Loucy (cell line): ENCODE measurements at regions not wholly inside any gene's neighbourhood (a gene's known extent, or its start where the extent isn't known, plus 50 kb on each side); places are given as distances from the start of the nearest gene placed in this dataset.

Experiments used
- H2AFZ ChIP-seq: fragments of 200-600 bp; sonication (generic); 2 replicates; pipeline ENCODE4 v1.6.0; 2016; ENCODE audit warnings: antibody characterized with exemption, mild to moderate bottlenecking, low read length, moderate library complexity
- H3F3A ChIP-seq: fragments of 200-600 bp; 2 replicates; pipeline ENCODE4 v1.6.0; 2016; ENCODE audit warnings: antibody characterized with exemption, low read depth, mild to moderate bottlenecking
- H3K27me3 ChIP-seq: fragments of 200-600 bp; sonication (generic); 2 replicates; pipeline ENCODE4 v1.6.1; 2014; ENCODE audit warnings: low read length, mild to moderate bottlenecking; ENCODE audit not compliant: insufficient read depth, poor library complexity, severe bottlenecking
- H3K36me3 ChIP-seq: fragments of 200-600 bp; sonication (generic); 2 replicates; pipeline ENCODE4 v1.6.1; 2016; ENCODE audit warnings: low read length; ENCODE audit not compliant: insufficient read depth
- H3K4me1 ChIP-seq: fragments of 200-600 bp; sonication (generic); 2 replicates; pipeline ENCODE4 v1.5.1; 2014; ENCODE audit warnings: low read length, mild to moderate bottlenecking; ENCODE audit not compliant: insufficient read depth, poor library complexity, severe bottlenecking
- H3K4me2 ChIP-seq: fragments of 200-600 bp; sonication (generic); 2 replicates; pipeline ENCODE4 v1.6.0; 2014; ENCODE audit warnings: antibody characterized with exemption, low read length, low read depth, mild to moderate bottlenecking; ENCODE audit not compliant: poor library complexity, severe bottlenecking
- H3K4me3 ChIP-seq: fragments of 200-600 bp; sonication (generic); 2 replicates; pipeline ENCODE4 v1.5.1; 2014; ENCODE audit warnings: low read length, mild to moderate bottlenecking, mixed read lengths; ENCODE audit not compliant: poor library complexity, severe bottlenecking
- H3K79me2 ChIP-seq: fragments of 200-600 bp; sonication (generic); 2 replicates; pipeline ENCODE4 v1.6.1; 2014; ENCODE audit warnings: low read length; ENCODE audit not compliant: insufficient read depth
- H3K9ac ChIP-seq: fragments of 200-600 bp; sonication (generic); 2 replicates; pipeline ENCODE4 v1.6.0; 2014; ENCODE audit warnings: mild to moderate bottlenecking, low read depth, low read length, moderate library complexity; ENCODE audit not compliant: poor library complexity, severe bottlenecking
- H3K9me2 ChIP-seq: fragments of 200-600 bp; sonication (generic); replicated peaks from 2 replicates; pipeline ENCODE4 v1.6.1; 2016; ENCODE audit warnings: low read depth, low read length, mixed read lengths
- H3K9me3 ChIP-seq: fragments of 200-600 bp; sonication (generic); 2 replicates; pipeline ENCODE4 v1.6.1; 2014; ENCODE audit warnings: mild to moderate bottlenecking, antibody characterized with exemption, low read length, low read depth; ENCODE audit not compliant: insufficient read depth
- H4K20me1 ChIP-seq: fragments of 200-600 bp; sonication (generic); 2 replicates; pipeline ENCODE4 v1.6.0; 2014; ENCODE audit warnings: antibody characterized with exemption, low read length, mild to moderate bottlenecking; ENCODE audit not compliant: insufficient read depth, poor library complexity, severe bottlenecking
- CTCF ChIP-seq: fragments of 200-600 bp; sonication (generic); conservative IDR thresholded peaks from 2 replicates; pipeline ENCODE4 v1.5.1; 2014; ENCODE audit warnings: mild to moderate bottlenecking, antibody characterized with exemption, low read length
- EZH2phosphoT487 ChIP-seq: fragments of 200-600 bp; IDR thresholded peaks from 2 replicates; pipeline ENCODE4 v1.6.1; 2018; ENCODE audit warnings: antibody characterized with exemption, mild to moderate bottlenecking, moderate library complexity, borderline replicate concordance

GRCh38 chr6:71203206-71203605 lies 85.4 kb upstream of the OGFRL1 start:
- Histone ChIP-seq H2AFZ (no peak overlapping the region), H3K27me3 (no peaks in the 10 kb centered on the region), H3K79me2 (no peaks in the 10 kb centered on the region), H3K9me3 (no peaks in the 10 kb centered on the region), H3K4me1 (peaks cover 3% of the 10 kb centered on the region), H3K4me2 (no peak overlapping the region), H3K36me3 (no peaks in the 10 kb centered on the region), H3K9me2 (no peaks in the 10 kb centered on the region), H4K20me1 (no peaks in the 10 kb centered on the region), H3K9ac (no peak overlapping the region), H3F3A (no peaks in the 10 kb centered on the region), H3K4me3 (no peak overlapping the region)
- TF ChIP-seq EZH2phosphoT487 (no peak), CTCF (no peak)

- H3K4me2 ChIP-seq, result no peak overlapping the region
- TF ChIP-seq EZH2phosphoT487 (no peak), CTCF (no peak)
- H3K27me3 ChIP-seq, result no peaks in the 10 kb centered on the region
- H3K9ac ChIP-seq, result no peak overlapping the region
- no peaks in the 10 kb centered on the region for H3K4me1 ChIP-seq
- no peaks in the 10 kb centered on the region for H3K79me2 ChIP-seq
- no peaks in the 10 kb centered on the region for H4K20me1 ChIP-seq
- H3F3A ChIP-seq, result no peaks in the 10 kb centered on the region
- H3K36me3 ChIP-seq, result no peaks in the 10 kb centered on the region
- no peak overlapping the region for H3K4me3 ChIP-seq
- no peak overlapping the region for H2AFZ ChIP-seq
- H3K9me3 ChIP-seq, result no peaks in the 10 kb centered on the region
- H3K9me2 ChIP-seq, result no peaks in the 10 kb centered on the region
Measured at GRCh38 chr6:71204741-71205140, 83.9 kb upstream of the OGFRL1 start.

- H2AFZ ChIP-seq, result no peak overlapping the region
- no peaks in the 10 kb centered on the region for H3K9me2 ChIP-seq
- H3K4me2 ChIP-seq, result no peak overlapping the region
- no peaks in the 10 kb centered on the region for H3K79me2 ChIP-seq
- TF ChIP-seq CTCF (no peak), EZH2phosphoT487 (no peak)
- H3F3A ChIP-seq, result no peaks in the 10 kb centered on the region
- H3K4me3 ChIP-seq, result no peak overlapping the region
- H3K36me3 ChIP-seq, result no peaks in the 10 kb centered on the region
- H4K20me1 ChIP-seq, result no peaks in the 10 kb centered on the region
- no peaks in the 10 kb centered on the region for H3K9me3 ChIP-seq
- no peak overlapping the region for H3K9ac ChIP-seq
- no peaks in the 10 kb centered on the region for H3K4me1 ChIP-seq
- no peaks in the 10 kb centered on the region for H3K27me3 ChIP-seq
Measured at GRCh38 chr6:71205336-71205956, 83.2 kb upstream of the OGFRL1 start.
